ENCODE measurements at regions not wholly inside any gene's neighbourhood (a gene's known extent, or its start where the extent isn't known, plus 50 kb on each side); places are given as distances from the start of the nearest gene placed in this dataset.

DNA sequence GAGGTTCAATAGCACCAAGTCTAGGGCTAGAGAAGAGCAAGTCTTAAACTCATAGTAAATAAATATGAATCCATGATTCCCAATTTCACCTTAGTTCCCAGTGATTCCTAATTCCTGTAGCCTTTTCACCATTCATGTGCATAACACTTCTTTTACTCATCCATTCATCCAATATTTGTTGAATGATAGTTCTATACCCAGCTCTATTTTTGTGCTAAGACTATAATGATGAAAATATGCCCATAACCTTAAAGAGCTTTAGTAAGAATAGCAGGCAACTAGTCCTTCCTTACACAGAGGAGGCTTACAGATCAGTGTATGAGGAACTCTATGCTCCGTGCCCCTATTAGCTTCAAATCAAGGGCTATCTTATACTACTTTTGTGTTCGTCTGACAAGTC lies 280.2 kb upstream of the CHRM2 start:
- TF ChIP-seq, protein P1, sequence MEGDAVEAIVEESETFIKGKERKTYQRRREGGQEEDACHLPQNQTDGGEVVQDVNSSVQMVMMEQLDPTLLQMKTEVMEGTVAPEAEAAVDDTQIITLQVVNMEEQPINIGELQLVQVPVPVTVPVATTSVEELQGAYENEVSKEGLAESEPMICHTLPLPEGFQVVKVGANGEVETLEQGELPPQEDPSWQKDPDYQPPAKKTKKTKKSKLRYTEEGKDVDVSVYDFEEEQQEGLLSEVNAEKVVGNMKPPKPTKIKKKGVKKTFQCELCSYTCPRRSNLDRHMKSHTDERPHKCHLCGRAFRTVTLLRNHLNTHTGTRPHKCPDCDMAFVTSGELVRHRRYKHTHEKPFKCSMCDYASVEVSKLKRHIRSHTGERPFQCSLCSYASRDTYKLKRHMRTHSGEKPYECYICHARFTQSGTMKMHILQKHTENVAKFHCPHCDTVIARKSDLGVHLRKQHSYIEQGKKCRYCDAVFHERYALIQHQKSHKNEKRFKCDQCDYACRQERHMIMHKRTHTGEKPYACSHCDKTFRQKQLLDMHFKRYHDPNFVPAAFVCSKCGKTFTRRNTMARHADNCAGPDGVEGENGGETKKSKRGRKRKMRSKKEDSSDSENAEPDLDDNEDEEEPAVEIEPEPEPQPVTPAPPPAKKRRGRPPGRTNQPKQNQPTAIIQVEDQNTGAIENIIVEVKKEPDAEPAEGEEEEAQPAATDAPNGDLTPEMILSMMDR (IDR thresholded peaks at IDR 0.05 in 4 of 5, conservative IDR thresholded peaks at IDR 0.05 in 1 of 5): no peak
- no peak for TF ChIP-seq POLR2A (IDR thresholded peaks at IDR 0.05)

All from gastrocnemius medialis (tissue), 4 donors.